Stimulated activated CD8-positive, alpha-beta memory T cell treated with anti-CD3 and anti-CD28 coated beads, Interleukin-4, amount 100 ng/mL, for 4 hours (primary cell): ENCODE measurements at regions not wholly inside any gene's neighbourhood (a gene's known extent, or its start where the extent isn't known, plus 50 kb on each side); places are given as distances from the start of the nearest gene placed in this dataset.

Experiments
- DNase-seq, 2 donors: peaks; one replicate each; pipeline ENCODE4 v3.0.0-alpha.2; 2020; ENCODE audit warnings: low read depth in 2 of 2, low spot score in 1 of 2

DNA sequence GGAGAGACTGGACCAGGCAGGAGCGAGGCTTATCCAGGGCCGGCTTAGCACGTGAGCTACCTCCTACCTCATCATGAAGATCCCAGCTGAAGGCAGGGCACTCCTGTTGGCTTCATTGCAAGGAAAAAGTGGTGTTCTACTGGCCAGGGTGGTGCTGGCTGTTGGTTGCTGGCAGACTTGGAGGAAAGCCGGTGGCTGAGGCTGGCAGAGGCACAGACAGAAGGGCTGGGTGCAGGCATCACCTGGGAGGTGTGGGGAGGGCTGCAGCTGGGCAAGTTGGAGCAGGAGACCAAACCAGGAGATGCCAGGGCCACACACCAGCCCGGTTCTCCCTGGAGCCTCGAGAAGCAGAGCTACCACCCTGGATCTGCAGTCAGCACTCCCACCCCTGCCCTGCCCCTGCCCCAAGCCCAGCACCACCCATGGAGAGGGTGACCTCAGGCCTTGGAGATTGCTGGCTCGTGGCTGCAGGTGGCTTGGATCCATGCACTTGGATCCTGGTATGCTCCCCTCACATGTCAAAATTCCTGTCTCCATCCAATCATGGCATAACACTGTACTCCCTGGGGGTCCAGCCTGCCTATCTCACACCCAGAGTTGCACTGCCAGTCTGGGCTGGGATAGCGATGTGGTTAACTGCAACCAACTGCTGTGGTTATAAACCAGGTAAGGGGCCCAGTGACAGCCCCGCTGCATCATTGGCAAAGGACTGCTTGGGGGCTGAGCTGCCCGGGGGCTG, 49.7 kb downstream of the GLI2 start:
- DNase-seq = no peak

DNA sequence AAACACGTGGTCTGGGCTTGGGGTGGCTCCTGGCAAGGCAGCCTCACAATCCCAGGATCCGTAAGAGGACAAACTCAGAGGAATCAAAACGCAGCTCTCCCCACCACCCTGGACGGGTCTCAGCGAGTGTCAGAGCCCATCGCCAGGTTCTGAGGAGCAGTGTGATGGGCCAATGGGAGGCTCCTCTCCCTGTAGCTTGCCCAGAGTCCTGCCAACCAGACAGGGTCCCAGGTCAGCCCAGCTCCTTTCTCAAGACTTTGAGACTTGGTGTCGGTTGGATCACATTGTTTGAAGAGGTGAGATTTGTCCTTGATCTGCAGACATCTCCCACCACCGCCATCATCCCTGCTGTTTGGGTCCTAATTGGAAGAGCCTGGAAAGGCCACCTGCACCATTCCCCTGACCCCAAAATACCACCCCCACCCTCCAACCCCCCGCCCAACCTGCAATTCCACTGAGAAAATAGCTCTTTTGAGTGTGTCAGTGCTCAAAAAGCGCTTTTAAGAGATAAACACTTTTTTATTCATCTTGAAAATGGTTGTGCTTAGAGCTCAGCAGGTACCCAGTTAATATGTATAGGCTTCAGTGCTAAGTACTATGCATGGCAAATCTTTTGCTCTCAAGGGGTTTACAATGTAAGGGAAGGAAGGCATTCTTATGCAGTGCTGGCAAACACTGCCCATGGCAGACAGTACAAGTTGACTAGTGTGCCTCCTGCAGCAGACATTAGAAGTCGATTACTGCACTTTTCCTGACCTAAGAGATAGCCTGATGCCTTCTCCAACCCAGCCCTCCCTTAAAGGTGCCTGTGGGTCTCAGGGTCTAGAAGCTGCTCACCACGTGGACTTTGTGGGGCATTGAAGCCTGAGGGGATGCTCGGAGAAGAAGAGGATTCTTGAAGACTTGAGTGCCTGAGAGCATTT, 50.6 kb downstream of the GLI2 start:
- DNase-seq = no peak

DNA sequence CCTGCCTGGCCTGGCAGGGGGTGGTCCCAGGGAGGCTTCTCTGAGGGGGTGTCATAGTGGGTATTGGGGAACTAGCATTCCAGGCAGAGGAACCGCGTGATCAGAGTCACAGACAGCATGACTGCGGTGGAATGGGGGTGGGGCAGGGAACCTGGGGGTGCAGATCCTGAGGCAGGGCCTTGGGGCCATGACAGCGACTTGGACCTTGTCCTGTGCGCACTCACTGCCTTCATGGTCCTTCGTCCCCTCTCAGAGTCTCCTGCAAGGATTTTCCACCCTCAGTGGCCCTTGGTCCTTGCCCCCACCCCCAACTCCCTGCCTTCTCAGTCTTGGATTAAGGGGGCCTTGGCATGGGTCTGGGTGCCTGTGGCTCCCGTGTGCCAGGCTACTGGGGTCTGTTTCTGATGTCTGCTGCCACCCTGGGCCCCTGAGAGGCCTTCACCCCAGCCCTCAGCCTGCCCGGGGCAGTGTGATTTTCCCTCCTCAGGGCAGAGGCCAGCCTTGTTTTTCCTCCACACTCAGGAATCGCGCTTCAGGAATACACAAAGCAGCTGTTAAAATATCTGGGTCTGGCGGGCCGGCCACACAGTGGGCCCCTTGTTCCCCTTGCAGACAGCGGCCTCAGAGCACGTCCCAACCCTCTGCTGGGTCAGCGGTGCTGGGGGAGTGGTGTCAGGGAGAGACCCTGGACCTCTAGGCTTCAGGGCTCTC, 51.6 kb downstream of the GLI2 start:
- no peak for DNase-seq

DNA sequence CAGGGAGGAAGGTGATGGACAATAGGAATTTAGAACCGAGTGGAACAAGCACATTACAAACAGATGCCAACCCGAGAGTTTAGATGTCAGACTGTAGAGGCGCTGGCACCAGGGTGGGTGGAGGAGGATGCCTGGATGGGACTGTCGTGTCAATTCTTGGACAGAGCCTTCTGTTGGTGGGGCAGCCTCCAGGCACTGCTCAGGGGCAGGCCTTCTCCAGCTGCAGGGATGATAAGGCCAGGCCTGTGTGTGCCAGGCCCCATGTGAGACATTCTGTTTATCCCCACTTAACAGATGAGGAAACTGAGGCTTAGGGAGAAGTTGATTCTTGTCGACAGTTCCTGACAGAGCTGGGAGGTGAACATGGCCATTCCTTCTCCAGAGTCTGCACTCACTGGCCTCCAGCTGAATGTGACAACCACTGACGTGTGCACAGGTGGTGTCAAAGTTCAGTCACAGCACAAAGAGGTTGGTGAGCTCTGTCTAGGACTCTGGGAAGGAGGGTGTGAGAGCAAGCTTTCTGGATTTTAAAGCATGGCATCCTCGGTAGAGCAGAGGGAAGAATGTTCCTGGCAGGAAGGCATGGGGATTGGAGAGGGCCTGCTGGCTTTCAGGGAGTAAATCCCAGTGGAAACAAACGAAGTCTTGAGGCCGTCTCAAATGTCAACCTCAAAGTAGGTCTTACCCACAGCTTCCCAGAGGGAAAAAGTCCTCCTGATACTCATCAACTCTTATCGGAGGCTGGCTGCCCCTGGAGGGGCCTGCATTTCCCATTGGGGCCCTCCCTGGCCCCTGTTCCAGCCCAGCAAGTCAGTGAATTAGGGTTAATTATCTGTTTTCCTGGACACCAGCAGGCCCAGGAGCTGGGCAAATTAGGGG, 52.4 kb downstream of the GLI2 start:
- DNase-seq = no peak

DNA sequence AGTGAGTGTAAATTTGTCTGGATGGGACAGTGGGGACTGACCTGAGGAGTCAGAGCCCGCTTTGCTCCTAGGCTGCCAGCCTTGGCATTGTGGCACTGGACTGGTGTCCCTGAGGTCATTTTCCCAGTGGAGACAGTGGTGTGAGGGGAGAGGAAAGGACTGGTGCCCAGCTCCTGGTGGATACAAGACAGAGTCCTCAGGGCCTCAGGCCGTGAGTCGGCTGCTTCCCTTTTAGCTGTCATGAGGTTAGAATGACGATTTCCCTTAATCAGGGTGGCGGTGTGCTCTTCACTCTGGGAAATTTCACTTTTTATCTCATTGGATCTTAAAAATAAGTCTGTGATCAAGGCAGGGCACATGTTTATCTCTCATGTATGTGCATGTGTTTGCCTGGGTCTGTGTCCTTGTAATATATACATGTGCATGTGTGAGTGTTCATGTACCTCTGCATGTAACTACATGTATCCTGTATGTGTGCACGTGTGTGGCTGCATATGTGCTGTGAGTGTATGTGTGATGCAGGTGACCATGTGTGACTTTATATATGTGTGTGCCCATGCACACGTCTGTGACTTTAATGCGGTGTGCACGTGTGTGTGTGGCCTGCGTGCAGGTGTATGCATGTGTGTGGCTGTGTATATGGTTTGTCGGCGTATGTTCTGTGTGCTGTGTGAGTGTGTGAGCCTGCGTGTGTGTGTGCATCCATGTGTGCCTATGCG, 55.7 kb downstream of the GLI2 start:
- DNase-seq = no peak

DNA sequence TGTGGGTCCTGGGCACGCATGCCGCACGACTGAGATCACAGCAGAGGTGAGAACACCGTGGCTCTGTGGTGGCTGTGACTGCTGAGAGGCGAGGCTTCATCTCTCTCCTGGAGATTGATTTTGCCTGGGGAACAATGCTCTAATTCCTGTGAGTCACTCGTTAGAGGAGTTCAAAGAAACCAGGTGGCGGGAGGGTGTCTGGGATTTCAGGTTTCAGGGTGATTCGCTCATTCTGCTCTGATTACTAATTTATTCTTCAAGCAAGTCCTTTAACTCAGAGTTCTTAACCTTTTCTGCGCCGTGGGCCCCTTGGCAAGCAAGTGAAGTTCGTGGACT, 56.3 kb downstream of the GLI2 start:
- DNase-seq = no peak

GRCh38 chr2:120793682-120794403, 58.2 kb downstream of the GLI2 start:
- no peak for DNase-seq

GRCh38 chr2:120794716-120795115, 59.0 kb downstream of the GLI2 start:
- no peak for DNase-seq

DNA sequence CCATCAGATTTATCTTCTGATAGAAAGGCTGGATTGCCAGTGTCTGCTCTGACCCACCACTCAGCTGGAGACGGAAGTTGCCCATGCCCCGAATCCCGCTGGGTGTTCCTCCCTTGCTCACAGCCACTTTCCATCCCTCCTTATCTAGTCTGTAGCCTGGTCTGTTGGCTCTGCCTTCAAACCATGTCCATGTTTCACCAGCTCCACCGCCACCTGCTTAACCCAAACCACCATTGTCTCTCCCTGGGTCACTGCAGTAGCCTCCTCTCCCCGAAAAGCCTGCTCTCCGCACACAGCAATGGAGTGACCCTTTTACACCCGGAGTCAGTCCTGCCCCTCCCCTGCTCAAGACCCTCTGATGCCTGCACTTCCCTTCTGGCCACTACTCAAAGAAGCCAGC, 60.4 kb downstream of the GLI2 start:
- DNase-seq = no peak

DNA sequence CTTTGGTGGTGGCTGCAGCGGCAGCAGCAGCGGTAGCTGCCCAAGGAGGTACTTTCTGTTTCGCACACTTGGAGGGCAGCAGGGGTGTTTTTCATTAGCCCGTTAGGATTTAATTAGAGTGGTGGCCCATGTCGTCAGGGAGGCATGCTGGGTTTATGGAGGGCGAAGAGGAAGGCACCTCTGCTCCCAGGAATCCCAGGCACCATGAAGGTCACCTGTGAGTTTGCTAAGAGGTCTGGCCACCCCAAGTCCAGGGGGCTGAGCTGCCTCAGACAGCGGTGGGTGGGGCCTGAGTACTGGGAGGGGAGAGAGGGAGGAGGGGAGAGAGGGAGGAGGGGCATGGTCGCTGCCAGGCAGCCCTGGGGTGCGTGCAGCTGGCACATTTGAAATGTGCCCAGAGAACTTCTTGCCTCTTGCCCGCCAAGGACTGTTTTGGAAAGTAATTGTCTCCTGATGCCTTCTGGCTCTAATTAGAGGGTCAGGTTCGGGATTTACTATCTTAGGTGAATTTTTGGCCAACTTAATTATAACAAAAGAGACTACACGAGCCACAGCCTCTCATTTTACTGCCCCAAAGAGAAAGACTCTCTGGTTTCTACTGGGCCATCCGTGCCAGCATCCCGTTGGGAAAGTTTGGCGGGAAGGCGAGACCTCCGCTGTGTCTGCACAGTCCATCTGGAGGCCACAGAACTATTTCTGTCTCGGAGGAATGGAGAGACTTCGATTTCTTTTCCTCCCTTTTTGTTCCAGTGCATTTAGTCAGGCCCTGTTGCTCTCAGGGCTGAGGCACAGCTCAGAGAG, 62.0 kb downstream of the GLI2 start:
- no peak for DNase-seq

DNA sequence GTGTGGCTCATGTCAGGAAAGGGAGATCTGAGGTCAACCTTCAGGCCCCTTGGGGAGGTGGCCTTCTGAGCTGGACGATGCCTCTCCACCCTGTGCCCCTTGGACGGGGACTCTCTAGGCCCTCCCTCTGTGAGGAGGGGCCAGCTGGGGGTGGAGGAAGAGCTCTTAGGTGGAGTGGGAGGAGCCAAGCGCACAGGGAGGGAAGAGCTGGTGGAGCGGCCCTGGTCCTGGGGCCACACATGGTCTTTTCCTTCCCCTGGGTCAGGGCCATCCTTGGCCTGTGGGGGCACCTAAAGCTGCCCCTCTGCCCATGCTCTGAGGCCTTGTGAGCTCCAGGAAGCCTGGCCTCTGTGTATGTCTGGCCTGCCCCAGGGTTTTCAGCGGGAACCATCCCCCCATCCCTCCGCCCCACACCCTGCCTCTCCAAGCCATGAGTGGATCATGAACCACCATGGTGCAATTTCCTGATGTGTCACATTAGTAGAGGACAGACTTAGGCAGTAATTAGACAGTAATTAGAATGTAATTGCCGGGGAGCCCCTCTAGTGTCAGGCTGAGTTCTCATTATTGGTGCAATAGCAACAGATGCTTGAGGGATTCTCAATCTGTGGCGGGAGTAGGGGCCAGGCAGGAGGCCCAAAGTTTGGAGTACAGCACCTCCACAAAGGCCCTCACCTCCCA, 63.0 kb downstream of the GLI2 start:
- no peak for DNase-seq

GRCh38 chr2:120802158-120802557, 66.5 kb downstream of the GLI2 start:
- DNase-seq = no peak

DNA sequence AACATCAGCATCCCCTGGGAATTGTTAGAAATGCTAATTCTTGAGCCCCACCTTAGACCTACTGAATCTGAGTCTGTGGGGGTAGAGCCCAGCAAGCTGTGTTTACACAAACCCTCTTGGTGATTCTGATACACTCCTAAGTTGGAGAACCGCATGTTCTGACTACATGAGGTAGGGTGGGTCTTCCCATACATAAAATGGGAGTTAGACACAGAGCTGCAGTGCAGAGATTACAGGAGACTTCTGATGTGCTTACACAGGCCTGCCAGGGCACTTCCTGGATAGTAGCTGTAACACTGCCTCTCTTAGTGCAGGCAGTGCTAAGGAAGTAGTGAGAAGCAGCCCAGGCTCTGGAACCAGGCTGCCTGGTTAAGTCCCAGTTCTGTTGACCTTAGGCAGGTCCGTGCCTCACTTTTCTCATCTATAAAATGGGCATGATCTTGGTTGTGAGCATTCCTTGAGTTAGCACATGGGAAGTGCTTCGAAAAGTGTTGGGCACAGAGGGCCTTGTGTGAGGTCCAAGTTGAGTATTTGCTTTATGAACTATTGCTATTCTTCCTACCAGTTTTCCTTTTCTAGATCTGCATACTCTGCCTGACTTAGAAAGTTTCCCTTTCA, 67.3 kb downstream of the GLI2 start:
- no peak for DNase-seq

- DNase-seq = no peak
Measured at GRCh38 chr2:120803764-120804335, 68.2 kb downstream of the GLI2 start.

DNA sequence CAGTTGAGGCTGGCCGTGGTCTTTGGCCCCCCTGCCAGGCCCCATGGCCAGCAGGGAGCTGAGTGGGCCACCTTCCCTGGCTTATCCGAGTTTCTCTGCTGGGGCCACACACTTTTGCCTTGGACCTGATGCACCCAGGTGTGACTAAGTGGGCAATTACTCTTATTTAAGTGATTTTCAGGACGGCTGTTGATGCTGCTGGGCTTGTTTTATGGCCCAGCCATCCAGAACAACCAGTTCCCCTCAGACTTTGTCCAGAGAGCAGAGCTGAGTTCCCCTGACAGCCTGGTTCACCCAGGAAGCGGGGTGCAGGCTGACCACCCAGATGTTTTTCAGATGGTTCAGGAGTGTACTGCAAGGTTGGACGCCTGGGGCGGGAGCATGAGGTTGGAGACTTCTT, 68.8 kb downstream of the GLI2 start:
- DNase-seq = no peak

DNA sequence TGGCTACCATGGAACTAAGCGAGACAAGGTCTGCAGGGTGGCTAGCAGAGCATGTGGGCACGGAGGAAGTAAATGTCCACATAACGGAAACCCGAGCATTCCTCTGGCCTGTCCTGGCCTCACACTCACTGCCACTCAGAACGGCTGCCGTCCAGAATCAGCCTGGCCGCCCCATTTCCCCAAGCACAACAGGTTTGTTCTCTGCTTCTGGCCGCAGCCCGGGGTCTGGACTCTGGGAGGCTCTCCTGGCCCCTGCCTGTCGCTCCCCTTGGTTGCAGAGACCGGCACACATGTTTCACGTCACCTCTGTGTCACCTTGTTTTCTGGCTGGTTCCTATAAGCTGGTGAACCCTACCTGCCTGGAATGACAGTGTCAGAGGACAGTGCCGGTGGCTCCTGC, 69.3 kb downstream of the GLI2 start:
- DNase-seq = no peak

- no peak for DNase-seq
Measured at GRCh38 chr2:120805602-120806001, 69.9 kb downstream of the GLI2 start.

GRCh38 chr2:120807751-120808150, 72.1 kb downstream of the GLI2 start:
- no peak for DNase-seq
